NCI-H1436 (cell line): ENCODE measurements at regions not wholly inside any gene's neighbourhood (a gene's known extent, or its start where the extent isn't known, plus 50 kb on each side); places are given as distances from the start of the nearest gene placed in this dataset.

Source experiments
- DNase-seq: peaks from one replicate; lab custom pipeline; 2025; lab: John Stamatoyannopoulos, UW

DNA sequence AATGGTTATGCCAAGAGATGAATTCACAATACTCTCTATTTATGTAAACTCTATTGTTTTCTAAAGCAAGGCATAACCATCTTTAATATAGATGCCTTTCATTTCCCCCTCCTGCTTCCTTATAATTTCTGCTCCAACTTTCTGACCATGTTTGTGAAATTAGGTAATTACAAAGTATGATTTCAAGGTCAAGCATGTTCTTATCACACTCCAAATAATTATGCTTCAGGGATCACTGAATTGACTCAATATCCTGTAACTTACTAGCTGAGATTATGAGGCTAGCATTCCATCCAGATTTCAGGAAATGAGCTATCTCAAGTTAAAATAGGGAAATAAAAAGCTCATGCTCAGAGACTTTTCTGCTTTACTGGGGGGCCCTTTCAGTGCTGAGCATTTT is 655.9 kb upstream of the IGFBP3 start:
- no peak for DNase-seq

- DNase-seq, result no peak
Measured at GRCh38 chr7:46572691-46573090, 651.6 kb upstream of the IGFBP3 start.

DNA sequence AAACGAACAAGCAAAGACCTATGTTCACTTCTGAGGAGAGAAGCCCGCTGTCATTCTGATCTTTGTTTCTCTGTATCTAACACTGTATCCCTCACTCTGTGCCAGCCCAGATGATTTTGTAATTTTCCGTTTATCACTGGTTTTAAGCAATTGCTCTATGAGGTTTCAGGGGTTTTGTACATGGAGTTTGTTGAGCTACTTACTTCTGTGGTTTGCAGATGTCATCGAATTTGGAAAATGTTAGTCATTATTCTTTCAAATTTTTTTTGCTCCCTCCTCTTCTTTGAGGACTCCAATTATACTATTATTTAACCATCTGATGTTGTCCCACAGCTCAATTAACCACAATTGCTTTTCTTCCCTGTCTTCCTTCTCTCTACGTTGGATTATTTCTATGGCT is 650.9 kb upstream of the IGFBP3 start:
- DNase-seq, result no peak

DNA sequence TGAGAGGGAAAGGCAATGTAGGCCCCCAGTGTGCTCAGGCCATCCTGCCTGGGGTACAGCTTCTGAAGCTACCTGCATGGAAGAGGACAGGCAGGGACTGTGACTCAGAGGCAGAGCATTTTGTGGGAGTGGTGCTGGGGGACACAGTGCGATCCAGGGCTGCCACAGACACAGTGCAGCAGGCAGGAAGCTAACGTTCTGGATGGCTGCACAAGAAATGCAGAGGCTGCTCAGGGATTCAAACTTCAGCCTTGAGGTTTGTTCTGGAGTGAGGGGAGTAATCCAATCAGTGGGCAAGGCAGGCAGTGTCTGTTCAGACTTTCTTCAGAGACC is 648.0 kb upstream of the IGFBP3 start:
- DNase-seq, result no peak

- DNase-seq, result no peak
Measured at GRCh38 chr7:46568420-46569132, 647.5 kb upstream of the IGFBP3 start.

- no peak for DNase-seq
Measured at GRCh38 chr7:46567858-46568257, 646.8 kb upstream of the IGFBP3 start.

GRCh38 chr7:46566097-46566774 is 645.2 kb upstream of the IGFBP3 start:
- no peak for DNase-seq

GRCh38 chr7:46565253-46566096 is 644.4 kb upstream of the IGFBP3 start:
- no peak for DNase-seq

DNA sequence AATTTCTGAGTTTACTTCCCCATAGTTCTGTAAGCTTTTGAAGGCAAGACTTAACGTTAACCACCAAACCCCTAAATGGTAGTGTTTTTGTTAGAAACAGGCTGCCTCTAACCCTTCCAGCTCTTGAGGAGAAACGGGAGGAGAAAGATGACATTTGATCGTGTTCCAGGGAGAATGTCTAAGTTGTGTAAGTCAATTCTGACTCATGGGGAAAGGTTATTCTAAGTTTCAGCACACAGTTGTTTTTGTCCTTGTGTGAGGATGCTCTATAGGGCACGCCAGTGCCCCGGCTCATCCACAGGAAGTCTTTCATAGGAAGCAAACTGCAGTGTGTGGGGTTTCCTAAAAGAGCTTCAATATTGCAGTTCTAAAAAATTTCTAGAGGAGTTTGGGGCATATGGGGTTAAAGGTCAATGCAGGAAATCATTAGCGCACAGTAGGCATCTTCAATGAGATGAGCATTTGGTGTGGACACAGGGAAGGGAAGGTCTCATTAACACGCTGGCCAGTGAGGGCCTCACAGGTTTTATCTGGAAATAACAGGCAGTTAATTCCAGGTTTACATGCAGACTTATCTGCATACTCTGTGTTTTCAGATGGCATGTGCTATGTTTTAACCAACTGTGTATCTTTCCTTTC is 638.2 kb upstream of the IGFBP3 start:
- no peak for DNase-seq

DNA sequence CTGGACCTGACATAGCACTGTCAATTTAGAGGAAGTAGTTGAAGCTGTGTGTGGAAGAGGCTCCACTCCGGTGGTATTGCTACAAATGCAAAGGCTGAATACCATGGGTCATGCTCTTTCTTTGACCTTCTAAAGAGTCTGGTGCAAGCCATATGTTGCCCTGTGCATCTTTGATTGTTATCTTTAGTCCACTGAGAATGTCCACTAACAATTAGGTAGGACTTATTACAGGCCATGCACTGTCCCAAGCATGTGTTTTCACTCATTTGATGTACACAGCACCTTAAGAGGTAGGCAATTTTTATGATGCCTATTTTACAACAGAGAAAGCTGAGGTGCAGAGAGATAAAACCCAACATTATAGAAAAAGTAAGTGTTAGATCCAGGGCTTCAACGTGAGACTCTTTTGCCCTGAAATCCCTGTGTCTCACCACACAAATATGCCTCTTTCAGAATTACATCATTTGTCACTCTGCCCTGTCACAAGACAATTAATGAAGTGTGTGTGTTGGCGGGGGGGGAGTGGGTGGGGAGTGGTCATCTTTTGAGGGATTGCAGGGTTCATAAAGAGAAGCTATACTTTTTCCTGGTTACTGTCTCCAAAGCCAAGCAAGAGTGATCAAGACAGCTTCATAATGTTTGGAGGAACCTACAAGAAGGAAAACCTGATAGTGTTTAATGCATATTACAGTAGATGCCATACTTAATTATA is 637.6 kb upstream of the IGFBP3 start:
- no peak for DNase-seq

- no peak for DNase-seq
Measured at GRCh38 chr7:46557781-46558180, 636.7 kb upstream of the IGFBP3 start.

DNA sequence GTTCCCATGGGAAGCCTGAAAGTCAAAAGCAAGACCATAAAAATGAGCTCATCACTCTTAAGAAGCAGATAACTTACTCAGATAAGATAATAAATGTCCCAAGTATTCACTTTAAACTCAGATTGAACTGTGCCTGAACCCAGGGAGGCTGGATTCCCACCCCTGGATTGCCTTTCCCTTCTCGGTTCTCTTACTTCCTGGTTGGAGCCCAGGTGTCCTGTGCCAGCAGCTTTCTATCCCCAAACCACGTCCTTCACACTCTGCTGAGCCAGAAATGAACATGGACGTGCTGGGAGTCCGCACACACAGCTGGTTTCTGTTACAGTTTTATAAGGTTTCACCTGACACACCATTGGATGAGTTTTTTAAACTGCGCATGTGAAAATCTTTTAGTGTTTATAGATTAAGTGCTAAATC is 636.2 kb upstream of the IGFBP3 start:
- DNase-seq, result no peak

- DNase-seq, result no peak
Measured at GRCh38 chr7:46554688-46555422, 633.8 kb upstream of the IGFBP3 start.

DNA sequence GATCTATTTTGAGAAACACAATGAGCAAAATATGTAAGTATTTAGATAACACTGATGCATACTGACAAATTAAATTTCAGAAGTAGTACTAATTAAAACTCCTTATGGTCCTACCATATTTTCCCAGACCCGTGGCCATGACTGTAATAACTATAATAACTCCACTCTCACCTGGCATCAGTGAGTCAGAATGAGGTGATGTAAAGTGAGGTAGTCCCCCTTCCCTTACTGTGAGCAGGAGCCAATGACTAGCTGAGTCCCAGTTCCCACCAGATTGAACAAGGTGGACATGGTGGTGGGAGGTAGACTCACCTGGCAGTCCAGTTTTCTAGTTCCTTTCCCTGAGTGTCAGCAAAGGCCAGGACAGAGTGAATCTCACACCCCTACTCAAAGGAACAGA is 630.5 kb upstream of the IGFBP3 start:
- DNase-seq, result no peak

- no peak for DNase-seq
Measured at GRCh38 chr7:46550864-46551263, 629.8 kb upstream of the IGFBP3 start.

- no peak for DNase-seq
Measured at GRCh38 chr7:46549892-46550639, 629.0 kb upstream of the IGFBP3 start.

GRCh38 chr7:46549347-46549746 is 628.3 kb upstream of the IGFBP3 start:
- DNase-seq, result no peak

GRCh38 chr7:46547044-46547443 is 626.0 kb upstream of the IGFBP3 start:
- no peak for DNase-seq

GRCh38 chr7:46545790-46546189 is 624.7 kb upstream of the IGFBP3 start:
- no peak for DNase-seq

DNA sequence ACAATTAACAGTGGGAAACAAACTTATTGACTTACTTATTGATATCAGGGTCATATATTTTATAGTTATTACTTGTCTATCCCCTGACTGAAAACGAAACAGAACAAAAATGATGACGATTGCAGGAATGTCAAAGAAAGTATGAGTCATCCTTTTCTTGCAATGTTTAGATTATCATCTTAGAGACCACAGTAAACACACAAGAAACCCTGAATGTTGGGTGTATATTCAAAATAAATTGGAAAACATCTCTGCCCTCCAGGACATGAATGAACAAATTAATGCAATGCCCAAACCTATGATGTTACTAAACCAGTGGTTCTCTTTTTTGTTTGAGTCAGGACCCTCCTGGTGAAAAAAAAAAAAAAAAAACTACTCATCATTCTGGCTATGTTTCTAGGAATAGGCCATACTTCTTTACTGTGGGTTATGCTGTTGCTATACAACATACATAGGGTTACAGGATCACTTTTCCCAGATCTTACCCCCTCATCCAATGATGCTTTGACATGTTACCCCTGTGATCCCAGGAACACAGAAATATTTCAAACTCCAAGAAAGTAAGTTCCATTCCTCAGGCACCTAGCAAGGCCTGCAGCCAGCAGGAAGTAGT is 623.4 kb upstream of the IGFBP3 start:
- DNase-seq, result no peak
